Astrocyte of the hippocampus (primary cell): ENCODE measurements at regions not wholly inside any gene's neighbourhood (a gene's known extent, or its start where the extent isn't known, plus 50 kb on each side); places are given as distances from the start of the nearest gene placed in this dataset.
"Not testable (repeated sequence)": the region's sequence is repeated elsewhere in the genome, so short reads cannot be mapped to it uniquely, and the experiment has no call there.

ENCODE experiments used
- DNase-seq: peaks from one replicate; pipeline ENCODE4 v3.0.0; 2011; ENCODE audit warnings: low read depth, low spot score

DNA sequence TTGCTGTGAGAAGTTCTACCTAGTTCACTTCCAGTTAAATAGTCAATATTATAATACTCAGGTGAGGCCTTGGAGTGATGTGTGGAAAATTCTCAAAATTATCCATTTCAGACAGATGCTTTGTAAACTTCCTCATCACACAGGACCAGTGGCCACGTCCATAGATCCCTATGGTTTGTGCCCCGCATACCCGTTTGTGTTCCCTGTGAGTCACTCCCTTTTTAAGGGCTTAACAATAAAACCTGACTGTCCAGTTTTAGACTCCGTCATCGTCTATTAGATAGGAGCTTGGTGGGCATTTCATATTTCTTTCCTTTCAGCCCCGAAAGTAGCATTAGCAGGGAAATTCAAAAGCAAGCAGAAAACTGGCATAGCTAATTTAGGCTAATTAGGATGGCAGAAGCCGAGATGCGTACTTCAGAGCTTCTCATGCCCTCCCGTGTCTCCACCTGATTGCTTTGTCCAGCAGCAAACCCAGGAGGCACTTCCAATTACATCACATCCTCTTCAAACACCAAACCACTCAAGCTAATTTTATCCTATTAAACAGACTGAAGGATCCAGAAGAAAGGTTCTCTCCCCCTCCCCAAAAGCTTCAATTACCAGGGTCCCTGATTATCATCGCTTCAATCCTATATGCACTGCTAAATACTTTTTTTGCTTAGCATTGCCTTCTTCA is 186.6 kb upstream of the OTX2 start:
- no peak for DNase-seq

DNA sequence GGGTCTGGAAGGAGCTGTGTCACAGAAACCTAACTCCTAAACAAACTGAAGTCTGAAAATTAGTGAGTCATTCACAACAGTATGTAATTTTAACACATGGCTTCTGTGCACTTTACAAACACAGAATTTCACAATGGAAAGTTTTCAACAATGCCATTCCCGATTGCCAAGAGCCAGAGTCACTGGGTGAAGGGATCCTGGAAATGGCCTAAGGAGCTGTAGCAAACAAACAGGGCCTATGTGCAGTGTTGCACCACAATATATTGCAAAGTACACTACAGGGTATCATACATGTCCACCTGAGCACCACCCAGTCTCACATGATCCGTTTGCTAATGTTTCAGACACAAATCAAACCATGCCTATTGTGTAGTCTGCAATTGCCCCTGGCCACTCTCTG is 184.7 kb upstream of the OTX2 start:
- no peak for DNase-seq

DNA sequence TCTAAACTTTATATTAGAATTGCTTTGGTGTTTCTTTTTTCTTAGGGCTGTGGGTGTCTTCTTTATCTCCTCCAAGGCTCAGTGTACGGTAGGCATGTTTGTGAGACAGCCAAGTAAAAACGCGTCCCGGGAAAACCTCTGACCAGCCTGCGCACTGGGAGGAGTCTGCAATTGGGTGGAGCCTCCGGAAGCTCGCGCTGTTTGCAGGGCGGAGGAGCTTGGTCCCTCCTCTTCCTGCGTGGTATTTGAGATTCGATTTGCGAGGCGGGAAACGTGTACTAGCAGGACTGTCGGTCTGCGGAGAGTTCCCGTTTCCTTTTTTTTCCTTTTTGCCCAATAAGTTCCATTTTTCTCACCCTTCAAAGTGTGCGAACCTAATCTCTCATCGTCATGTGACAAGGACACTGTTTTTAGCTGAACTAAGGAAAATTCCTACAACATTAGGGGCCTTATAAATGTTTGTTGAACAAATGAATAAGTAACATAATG is 182.1 kb upstream of the OTX2 start:
- no peak for DNase-seq

DNA sequence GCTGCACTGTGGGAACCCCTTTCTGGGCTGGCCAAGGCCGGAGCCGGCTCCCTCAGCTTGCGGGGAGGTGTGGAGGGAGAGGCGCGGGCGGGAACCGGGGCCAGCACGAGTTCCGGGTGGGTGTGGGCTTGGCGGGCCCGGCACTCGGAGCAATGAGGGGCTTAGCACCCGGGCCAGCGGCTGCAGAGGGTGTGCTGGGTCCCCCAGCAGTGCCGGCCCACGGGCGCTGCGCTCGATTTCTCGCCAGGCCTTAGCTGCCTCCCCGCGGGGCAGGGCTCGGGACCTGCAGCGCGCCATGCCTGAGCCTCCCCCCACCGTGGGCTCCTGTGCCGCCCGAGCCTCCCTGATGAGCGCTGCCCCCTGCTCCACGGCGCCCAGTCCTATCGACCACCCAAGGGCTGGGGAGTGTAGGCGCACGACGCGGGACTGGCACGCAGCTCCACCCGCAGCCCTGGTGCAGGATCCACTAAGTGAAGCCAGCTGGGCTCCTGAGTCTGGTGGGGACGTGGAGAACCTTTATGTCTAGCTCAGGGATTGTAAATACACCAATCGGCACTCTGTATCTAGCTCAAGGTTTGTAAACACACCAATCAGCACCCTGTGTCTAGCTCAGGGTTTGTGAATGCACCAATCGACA is 180.8 kb upstream of the OTX2 start:
- DNase-seq, result not testable (repeated sequence)

DNA sequence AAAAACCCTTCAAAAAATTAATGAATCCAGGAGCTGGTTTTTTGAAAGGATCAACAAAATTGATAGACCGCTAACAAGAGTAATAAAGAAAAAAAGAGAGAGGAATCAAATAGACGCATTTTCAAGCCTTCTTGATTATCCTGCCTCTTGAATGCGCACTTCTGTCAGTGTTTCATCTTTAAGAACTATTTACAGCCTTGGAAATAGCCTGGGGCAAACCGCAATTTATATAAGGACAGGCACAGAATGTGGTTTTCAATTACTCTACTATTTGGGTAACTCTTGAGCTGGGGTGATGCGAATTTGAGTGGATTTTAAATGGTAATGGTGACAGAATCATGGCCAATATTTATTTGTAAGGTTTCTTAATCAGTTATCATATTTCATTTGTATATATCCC is 179.1 kb upstream of the OTX2 start:
- no peak for DNase-seq

DNA sequence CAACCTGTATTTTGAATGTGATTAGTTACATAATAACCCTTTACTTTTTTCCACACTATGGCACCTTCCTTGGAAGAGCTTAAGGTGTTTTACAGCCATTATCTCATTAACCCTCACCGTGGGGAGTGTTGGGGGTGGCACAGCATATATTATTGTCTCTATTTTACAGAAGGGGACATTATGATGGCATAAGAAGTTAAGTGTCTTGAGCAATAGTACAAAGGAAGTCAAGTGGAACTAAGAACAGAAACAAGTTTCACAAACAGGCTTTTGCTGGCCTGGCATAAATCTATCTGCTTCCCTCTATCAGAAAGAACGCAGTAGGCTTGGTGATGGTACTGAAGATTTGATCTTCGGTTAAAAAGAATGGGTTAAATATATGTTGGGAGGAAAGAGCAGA is 169.7 kb upstream of the OTX2 start:
- no peak for DNase-seq

DNA sequence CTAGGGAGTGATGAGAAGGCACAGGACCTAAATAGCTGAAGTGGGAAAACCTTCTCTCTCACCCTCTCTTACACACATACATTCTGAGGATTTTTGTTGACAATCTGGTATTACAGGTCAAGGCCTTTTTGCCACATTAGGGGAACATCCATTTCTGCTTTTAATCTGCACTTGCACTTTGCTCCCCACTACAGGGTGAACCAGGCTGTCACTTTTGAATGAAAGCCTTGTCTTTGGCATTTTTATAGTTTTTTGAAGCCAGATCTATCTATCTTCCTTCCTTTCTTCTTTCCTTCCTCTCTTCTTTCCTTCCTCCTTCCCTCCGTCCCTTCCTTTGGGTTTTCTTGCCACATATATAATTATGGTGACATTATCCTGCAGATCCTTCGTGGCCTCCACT is 165.9 kb upstream of the OTX2 start:
- no peak for DNase-seq

DNA sequence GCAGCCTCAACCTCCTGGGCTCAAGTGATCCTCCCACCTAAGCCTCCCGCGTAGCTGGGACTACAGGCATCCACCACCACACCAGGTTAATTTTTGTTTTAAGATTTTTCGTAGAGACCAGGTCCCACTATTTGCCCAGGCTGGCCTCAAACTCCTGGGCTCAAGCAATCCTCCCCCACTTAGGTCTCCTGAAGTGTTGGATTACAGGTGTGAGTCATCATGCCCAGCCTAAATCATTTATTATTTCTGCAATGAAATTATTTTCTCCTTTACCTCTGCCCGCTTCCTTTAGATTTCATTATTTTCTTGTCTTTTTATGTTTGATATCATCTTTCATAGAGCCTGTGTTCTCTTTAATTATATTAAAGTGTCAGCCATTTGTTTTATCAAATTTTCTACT is 165.2 kb upstream of the OTX2 start:
- no peak for DNase-seq

DNA sequence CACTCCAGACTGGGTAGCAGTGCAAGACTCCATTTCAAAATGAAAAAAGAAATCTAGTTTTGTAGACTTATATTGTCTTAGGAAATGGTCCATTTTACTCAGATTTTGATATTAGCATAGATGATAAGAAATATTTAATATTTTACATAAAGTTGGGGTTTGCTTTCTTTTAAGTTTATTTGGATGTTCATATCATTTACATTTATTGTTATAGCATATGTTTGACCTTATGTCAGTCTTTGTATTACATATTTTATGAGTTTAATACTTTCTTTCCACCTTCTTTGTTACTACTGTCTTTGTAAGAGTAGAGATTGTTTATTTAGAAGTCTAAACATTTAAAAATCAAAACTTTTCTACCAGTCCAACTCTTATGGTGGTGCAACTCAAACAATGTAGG is 162.7 kb upstream of the OTX2 start:
- no peak for DNase-seq

DNA sequence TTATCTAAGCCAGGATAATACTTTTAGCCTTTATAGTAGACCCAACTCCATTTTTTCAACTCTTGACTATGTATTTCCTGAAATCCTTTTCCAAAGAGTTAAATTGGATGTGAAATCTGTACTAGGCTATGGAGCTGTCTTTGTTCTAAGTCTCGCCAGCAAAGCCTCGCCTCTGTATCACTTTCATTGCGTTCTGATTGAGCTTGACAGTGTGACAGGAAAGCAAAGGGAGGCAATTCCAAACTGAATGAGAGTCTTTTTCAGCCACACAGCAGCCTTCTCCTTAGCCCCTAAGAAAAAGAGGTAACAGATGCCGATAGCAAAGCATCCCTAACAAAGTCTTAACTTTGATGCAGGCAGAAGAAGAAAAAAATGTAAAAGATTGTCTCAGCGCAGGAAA is 154.6 kb upstream of the OTX2 start:
- no peak for DNase-seq

DNA sequence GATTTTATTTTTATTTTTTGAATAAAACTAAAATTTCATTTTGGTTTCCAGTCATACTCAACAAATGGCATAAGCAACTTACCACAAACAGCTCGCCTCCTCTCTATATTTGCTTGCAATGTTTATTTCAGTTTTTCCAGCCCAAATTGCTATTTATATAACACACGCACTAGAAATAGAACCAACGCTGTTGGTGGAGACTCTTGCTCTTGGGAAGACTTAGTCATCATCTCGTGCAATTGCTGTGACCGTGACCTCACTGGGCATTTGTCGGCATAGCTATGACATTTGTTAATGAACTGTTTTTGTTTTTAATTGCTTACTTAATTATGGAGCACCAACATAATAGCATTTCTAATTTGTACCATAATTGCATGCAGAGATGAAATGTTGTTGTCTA is 153.1 kb upstream of the OTX2 start:
- DNase-seq, result no peak

DNA sequence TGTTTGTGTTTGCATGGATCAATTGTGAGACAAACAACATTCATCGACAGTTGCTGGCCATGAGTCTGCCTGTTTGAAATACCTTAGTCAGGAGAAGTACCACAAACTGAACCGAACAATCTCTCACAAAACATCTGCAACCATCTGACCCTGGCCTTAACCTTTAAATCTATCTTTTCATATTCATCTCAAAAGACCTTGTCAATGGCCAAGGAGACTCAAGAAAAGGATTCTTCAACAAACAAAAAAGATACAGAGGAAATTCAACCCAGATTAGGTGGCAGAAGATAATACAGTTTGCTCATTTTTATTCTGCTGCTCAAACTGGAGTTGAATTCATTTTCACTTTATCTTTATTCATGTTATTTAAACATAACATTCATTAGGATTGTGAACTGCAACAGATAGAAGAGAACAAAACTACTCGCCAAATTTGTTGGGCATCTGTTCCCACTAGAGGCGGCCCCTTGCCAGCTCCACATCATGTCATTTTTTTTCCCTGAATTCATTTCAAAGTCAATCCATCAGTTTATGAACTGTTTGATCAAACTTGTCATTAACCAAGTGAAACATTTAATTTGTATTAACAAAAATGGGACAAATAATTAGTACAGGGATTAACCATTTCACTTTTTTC is 152.3 kb upstream of the OTX2 start:
- DNase-seq, result no peak

DNA sequence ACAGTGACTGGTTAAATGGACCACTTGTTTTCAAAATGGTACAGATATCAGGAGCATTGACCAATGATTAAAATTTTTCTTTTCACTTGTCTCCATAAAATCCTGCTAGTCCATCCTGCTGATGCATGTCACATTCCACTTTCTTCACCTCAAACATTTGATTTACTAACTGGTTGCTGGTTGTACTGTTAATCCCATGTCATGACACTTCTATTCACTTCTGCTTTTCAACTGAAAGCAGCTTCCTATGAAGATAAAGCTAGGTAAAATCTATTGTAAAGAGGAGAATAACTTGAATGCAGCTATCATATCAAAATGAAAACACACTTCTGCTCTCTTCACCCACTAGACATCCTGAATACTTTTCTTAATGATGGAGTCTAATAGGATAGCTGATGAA is 149.6 kb upstream of the OTX2 start:
- DNase-seq, result no peak

DNA sequence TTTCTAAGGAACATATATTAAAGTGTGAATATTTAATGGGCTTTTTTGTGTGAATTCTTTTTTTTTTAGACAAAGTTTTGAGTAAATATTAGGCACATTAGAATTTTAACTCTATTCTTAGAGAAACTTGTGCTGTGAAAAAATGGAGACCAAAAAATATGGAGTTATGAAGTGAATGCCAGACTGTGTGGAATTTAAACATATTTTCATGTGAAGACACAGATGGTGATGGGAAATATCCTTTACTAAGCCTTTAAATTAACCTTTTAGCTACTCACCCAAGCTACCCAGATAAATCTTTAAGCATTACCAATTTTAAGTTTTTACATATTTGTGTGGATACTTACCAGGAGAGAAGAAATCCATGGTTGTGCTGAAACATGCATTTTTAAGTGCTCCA is 148.8 kb upstream of the OTX2 start:
- no peak for DNase-seq

DNA sequence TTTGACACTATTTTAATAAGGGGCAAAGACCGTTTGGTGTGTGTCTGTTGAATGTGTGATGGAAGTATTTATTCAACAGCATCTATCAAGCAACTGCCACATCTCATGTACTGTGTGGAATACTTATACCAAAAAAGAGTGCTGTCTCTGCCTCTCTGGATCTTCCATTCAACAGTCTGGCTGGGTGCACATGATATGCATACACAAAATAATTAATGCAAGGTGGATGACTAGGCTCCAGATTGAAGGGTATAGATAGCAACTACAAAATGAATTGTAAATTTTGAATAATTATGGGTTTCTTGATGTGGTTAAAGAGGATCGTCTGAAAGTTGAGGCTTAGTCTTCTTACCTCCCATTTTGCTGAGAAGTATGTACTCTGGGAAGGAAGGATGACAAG is 145.9 kb upstream of the OTX2 start:
- DNase-seq, result no peak

DNA sequence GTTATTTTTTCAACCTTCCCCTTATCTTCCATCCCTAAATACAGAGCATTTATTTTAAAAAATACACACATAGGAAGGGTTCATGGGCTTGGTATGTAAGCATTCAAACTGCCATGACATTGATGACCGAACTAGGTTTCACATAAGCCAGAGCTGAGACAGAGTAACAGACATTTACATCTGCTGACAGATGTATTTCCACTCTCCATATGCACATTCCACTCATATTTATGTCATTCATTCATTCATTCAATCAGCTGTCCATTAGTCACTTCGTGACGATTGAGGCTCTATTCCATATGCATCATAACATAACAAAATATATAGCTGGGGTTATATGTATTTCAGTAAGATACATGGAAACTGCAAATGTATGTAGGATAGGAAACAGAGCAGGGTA is 145.5 kb upstream of the OTX2 start:
- DNase-seq, result no peak

DNA sequence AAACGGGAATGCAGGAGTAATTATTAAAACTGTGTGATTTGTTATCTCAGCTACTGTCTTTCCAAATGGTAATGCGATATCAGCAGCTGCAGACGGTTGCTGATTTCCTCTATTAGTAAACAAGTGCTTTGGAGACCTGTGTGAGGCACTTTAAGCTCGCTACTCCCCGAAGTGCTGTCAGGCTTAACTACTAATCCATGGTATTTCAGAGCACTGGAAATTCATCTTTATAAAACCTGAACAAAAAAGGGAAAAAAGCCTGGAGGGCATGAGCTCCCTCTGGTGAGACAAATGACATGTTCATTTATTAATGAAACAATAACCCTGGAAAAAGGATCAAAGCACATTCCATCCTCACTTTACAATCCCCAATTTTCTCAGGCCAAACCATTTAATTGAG is 143.6 kb upstream of the OTX2 start:
- DNase-seq, result peak; percentile 2

DNA sequence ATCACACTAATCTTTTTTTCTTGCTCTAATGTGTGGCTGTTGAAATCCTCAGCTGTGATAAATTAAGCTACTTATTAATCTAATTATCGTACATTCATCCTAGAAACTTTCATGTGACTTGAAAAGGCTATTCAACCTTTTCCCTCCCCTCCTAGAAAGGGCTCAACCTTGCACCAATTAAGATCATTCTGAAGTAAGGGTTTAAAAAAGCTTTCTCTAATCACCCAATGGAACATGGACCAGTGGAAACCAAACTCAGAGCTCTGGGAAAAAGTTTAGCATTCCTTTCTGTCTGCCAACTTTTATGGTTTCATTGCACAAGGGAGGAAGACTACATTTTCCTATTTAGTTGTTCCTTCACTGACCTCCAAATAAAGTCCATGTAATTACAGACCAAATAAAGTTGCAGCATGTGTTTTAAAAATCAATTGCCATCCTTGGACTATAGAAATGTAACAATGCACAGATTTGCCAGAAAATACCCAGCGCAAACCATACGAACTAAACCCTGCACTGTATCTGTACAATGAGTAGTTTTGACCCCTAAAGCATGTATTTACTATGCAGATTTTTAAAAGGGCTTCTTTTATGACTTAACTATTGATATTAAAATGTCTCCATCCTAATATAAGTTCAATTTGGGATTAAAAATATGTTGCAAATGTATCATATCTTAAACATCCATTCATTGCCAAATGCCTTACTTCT is 142.6 kb upstream of the OTX2 start:
- DNase-seq, result no peak

DNA sequence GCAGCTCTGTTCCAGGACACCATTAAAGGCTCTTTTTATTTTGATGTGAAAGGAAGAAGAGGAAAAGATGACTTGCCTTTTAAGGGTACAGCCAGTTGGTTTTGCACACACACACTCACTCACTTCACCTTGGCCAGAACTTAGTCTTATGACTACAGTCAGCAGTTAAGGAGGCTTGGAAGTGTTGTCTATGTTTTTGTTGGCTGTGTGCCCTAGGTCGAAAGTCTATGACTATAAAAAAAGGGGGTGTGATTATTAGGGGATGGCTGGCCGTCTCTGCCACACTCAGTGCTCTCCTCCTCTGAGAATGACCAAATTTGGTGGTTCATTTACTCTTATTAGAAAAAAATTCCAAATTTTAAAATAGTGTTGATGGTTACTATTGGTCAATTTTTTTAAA is 139.5 kb upstream of the OTX2 start:
- peak; percentile 41 for DNase-seq

DNA sequence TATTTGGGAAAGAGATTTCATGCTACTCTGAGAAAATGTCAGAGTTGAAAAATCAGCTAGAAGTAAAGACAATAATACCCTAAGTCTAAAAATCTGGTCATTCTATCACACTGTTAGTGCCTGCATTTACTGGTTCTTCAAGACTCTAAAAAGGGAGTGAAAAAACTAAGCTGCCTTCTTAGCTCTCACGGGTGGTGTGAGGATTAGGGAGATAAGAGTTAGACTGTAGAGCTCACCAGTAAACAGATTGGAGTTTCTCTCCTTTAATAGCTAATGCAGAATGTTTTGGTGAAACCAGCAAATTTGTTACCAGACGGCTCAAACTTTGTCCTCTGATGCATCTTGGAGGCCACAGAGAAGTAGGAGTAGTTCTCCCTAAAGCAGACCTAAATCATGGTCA is 135.0 kb upstream of the OTX2 start:
- DNase-seq, result no peak

DNA sequence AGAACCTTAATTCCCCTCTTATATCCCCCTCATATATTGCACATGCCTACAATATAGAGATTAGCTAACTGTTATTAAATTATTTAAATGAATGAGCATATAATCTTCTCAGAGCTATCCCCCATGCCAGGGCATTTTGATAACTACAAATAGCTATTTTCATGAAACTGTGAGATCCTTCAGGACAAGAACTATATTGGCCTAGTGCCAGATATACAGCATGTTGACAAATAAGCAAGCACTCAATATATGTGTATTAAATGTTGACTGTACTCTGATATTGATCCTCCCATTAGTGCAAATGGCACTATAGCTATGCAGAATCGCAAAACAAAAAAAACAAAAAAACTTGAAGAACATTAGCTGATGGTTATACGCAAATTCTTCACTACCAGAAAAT is 134.1 kb upstream of the OTX2 start:
- no peak for DNase-seq

DNA sequence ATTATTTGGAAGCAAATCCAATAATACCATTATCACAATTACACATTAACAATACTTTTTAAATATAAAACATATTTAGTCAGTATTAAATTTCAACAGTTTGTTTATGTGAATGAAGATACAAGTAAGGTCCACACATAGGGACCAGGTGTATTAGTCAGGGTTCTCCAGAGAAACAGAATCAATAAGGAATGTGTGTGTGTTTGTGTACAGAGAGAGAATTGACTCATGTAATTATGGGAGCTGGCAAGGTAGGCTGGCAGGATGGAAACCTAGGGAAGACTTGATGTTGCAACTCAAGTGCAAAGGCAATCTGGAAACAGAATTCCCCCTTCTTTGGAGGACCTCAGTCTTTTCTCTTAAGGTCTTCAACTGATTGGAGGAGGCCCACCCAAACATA is 123.2 kb upstream of the OTX2 start:
- no peak for DNase-seq
